ENCODE measurements at regions not wholly inside any gene's neighbourhood (a gene's known extent, or its start where the extent isn't known, plus 50 kb on each side); places are given as distances from the start of the nearest gene placed in this dataset.

- H3K27me3 Mint-ChIP-seq = peaks cover 6% of the 10 kb centered on the region
- DNase-seq = no peak
- ChIA-PET POLR2A (no interaction called here), CTCF (no interaction called here)
- no peak overlapping the region for H3K27ac Mint-ChIP-seq
- H3K4me1 Mint-ChIP-seq = peaks cover 3% of the 10 kb centered on the region
- no peaks in the 10 kb centered on the region for H3K36me3 Mint-ChIP-seq (ENCODE audit: low read depth)
- no peaks in the 10 kb centered on the region for H3K9me3 Mint-ChIP-seq
- H3K4me3 Mint-ChIP-seq = no peak overlapping the region
Observed at GRCh38 chr2:172280571-172281361, 146.6 kb upstream of the ITGA6 start.

GRCh38 chr2:172281648-172282570, 145.5 kb upstream of the ITGA6 start:
- POLR2A ChIA-PET = no interaction called here
- Mint-ChIP-seq H3K9me3 (no peaks in the 10 kb centered on the region), H3K4me1 (peaks cover 7% of the 10 kb centered on the region), H3K36me3 (ENCODE audit: low read depth) (no peaks in the 10 kb centered on the region), H3K27me3 (peaks cover 7% of the 10 kb centered on the region), H3K27ac (no peak overlapping the region), H3K4me3 (no peak overlapping the region)
- CTCF ChIA-PET = interaction anchor here (0.8 to 2.2 kb wide), 2 partner anchors 63 to 180 kb away, joined by 3 to 9 read pairs; no protein-coding TSS in a partner anchor
- DNase-seq = no peak

- POLR2A ChIA-PET = no interaction called here
- CTCF ChIA-PET = interaction anchor here (0.8 to 2.2 kb wide), 3 partner anchors 64 to 183 kb away, joined by 3 to 9 read pairs (median 3); no protein-coding TSS in a partner anchor
- peaks cover 4% of the 10 kb centered on the region for H3K27me3 Mint-ChIP-seq
Observed at GRCh38 chr2:172282944-172283343, 144.4 kb upstream of the ITGA6 start.

GRCh38 chr2:172283476-172283875, 143.9 kb upstream of the ITGA6 start:
- H3K9me3 Mint-ChIP-seq = no peaks in the 10 kb centered on the region
- no peak for DNase-seq
- no peak overlapping the region for H3K4me3 Mint-ChIP-seq
- peaks cover 4% of the 10 kb centered on the region for H3K27me3 Mint-ChIP-seq
- H3K27ac Mint-ChIP-seq = no peak overlapping the region
- CTCF ChIA-PET = interaction anchor here (1.2 to 2.2 kb wide), 2 partner anchors 178 to 182 kb away, joined by 3 to 9 read pairs; no protein-coding TSS in a partner anchor
- no peaks in the 10 kb centered on the region for H3K36me3 Mint-ChIP-seq (ENCODE audit: low read depth)
- POLR2A ChIA-PET = no interaction called here
- peaks cover 7% of the 10 kb centered on the region for H3K4me1 Mint-ChIP-seq

More at GRCh38 chr2:172282944-172283343, 144.4 kb upstream of the ITGA6 start:
- no peak for DNase-seq
- Mint-ChIP-seq H3K4me3 (no peak overlapping the region), H3K9me3 (no peaks in the 10 kb centered on the region), H3K36me3 (ENCODE audit: low read depth) (no peaks in the 10 kb centered on the region), H3K27ac (no peak overlapping the region), H3K4me1 (peaks cover 7% of the 10 kb centered on the region)

DNA sequence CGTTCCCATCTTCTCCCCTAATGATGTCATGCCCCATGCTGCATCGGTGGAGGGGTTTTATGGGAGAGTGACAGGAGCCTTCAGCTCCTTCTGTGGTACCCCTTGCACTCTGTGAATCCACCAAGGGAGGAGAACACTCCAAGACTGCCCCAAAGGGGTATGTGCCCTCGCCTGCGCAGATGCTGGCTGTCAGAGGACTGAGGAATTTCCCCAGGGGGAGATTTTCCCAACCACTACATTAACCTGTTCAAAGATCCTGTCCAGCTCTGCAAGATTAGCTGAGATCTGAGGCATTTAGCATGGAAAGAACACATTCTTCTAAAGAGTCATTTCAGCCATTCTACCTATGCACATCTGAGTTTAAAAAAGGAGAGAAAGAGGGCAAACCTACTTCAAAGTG, 143.2 kb upstream of the ITGA6 start:
- no peak overlapping the region for H3K27ac Mint-ChIP-seq

GRCh38 chr2:172285010-172285621, 142.3 kb upstream of the ITGA6 start:
- H3K27me3 Mint-ChIP-seq = peaks cover 6% of the 10 kb centered on the region
- DNase-seq = no peak
- H3K27ac Mint-ChIP-seq = no peak overlapping the region
- no peaks in the 10 kb centered on the region for H3K36me3 Mint-ChIP-seq (ENCODE audit: low read depth)
- H3K9me3 Mint-ChIP-seq = no peaks in the 10 kb centered on the region
- POLR2A ChIA-PET = interaction anchor here (1.2 kb wide), 1 partner anchor 13 kb away, joined by 3 read pairs; no protein-coding TSS in a partner anchor
- no peak overlapping the region for H3K4me3 Mint-ChIP-seq
- peaks cover 7% of the 10 kb centered on the region for H3K4me1 Mint-ChIP-seq
- CTCF ChIA-PET = no interaction called here

More for the DNA sequence above, 143.2 kb upstream of the ITGA6 start:
- POLR2A ChIA-PET = interaction anchor here (1.2 kb wide), 1 partner anchor 14 kb away, joined by 3 read pairs; no protein-coding TSS in a partner anchor
- no peak for DNase-seq
- no peak overlapping the region for H3K4me3 Mint-ChIP-seq
- peaks cover 7% of the 10 kb centered on the region for H3K4me1 Mint-ChIP-seq
- no peaks in the 10 kb centered on the region for H3K36me3 Mint-ChIP-seq (ENCODE audit: low read depth)
- H3K27me3 Mint-ChIP-seq = peaks cover 4% of the 10 kb centered on the region
- no peaks in the 10 kb centered on the region for H3K9me3 Mint-ChIP-seq
- CTCF ChIA-PET = interaction anchor here (2.2 kb wide), 1 partner anchor 178 kb away, joined by 9 read pairs; no protein-coding TSS in a partner anchor

DNA sequence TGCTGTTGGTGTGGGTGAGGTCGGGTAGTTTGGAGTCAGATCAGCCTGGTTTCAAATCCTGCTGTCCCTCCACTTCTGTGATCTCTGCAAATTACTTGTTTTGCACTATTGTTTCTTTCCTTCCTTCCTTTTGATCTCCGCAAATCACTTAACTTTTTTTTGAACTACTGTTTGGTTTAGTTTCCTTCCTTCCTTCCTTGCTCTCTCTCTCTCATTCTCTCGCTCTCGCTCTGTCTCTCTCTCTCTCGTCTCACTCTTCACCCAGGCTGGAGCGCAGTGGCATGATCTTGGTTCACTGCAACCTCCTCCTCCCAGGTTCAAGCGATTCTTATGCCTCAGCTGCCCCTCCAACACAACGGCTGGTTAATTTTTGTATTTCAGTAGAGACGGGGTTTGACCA, 141.6 kb upstream of the ITGA6 start:
- Mint-ChIP-seq H3K36me3 (ENCODE audit: low read depth) (no peaks in the 10 kb centered on the region), H3K27me3 (peaks cover 6% of the 10 kb centered on the region), H3K9me3 (no peaks in the 10 kb centered on the region), H3K4me3 (no peak overlapping the region), H3K4me1 (peaks cover 7% of the 10 kb centered on the region), H3K27ac (no peak overlapping the region)
- DNase-seq = no peak
- POLR2A ChIA-PET = no interaction called here
- CTCF ChIA-PET = no interaction called here

DNA sequence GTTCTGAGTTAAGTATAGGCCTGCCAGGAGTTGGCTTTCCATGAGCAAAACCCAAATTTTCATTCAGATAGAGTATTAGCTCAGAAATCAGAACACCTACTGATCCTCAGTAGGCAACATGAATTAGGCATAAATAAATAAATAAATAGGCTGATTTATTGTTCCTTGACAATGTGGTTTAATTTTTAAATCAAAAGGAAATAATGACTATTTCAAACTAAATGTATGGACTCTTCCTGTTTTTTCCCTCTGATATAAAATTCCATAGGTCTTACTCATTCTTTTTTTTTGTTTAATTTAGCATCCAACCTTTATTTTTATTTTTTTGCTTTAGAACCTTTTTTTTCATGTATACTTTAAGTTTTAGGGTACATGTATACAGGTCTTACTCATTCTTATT, 140.2 kb upstream of the ITGA6 start:
- ChIA-PET POLR2A (no interaction called here), CTCF (interaction anchor here (0.6 kb wide), 1 partner anchor 222 kb away, joined by 3 read pairs; no protein-coding TSS in a partner anchor)

GRCh38 chr2:172287605-172288315, 139.6 kb upstream of the ITGA6 start:
- ChIA-PET CTCF (no interaction called here), POLR2A (no interaction called here)
- no peak for DNase-seq
- Mint-ChIP-seq H3K27me3 (peaks cover 8% of the 10 kb centered on the region), H3K27ac (no peak overlapping the region), H3K4me3 (no peak overlapping the region), H3K9me3 (no peaks in the 10 kb centered on the region), H3K4me1 (peaks cover 7% of the 10 kb centered on the region), H3K36me3 (ENCODE audit: low read depth) (no peaks in the 10 kb centered on the region)

More for the DNA sequence above, 140.2 kb upstream of the ITGA6 start:
- DNase-seq = no peak
- Mint-ChIP-seq H3K27ac (no peak overlapping the region), H3K9me3 (no peaks in the 10 kb centered on the region), H3K27me3 (peaks cover 8% of the 10 kb centered on the region), H3K36me3 (ENCODE audit: low read depth) (no peaks in the 10 kb centered on the region), H3K4me3 (no peak overlapping the region), H3K4me1 (peaks cover 7% of the 10 kb centered on the region)

DNA sequence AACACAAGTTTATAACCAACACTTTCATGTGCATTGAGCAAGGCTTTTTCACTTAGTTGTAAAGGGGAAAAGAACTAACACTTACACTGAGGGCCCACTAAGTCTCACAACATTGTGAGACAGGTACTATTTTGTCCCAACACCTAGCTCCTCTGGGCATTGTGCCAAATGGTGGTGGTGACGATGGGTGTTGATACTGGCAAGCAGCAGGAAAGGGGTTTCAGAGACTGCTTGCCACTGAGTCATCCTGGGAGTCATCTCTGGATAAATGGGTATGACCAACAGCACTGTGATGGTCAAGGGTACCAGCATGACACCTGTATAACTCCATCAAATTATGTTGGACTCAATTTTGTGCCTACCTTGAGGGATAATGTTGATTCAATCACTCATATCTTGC, 138.8 kb upstream of the ITGA6 start:
- ChIA-PET CTCF (no interaction called here), POLR2A (no interaction called here)
- Mint-ChIP-seq H3K27ac (no peak overlapping the region), H3K36me3 (ENCODE audit: low read depth) (no peaks in the 10 kb centered on the region), H3K27me3 (peaks cover 8% of the 10 kb centered on the region), H3K4me1 (peaks cover 7% of the 10 kb centered on the region), H3K4me3 (no peak overlapping the region), H3K9me3 (no peaks in the 10 kb centered on the region)
- DNase-seq = no peak

GRCh38 chr2:172293952-172294351, 133.4 kb upstream of the ITGA6 start:
- no peak for DNase-seq
- Mint-ChIP-seq H3K27me3 (peaks cover 20% of the 10 kb centered on the region), H3K27ac (no peak overlapping the region), H3K36me3 (ENCODE audit: low read depth) (no peaks in the 10 kb centered on the region), H3K9me3 (no peaks in the 10 kb centered on the region), H3K4me1 (no peaks in the 10 kb centered on the region), H3K4me3 (no peak overlapping the region)
- POLR2A ChIA-PET = no interaction called here
- CTCF ChIA-PET = no interaction called here

DNA sequence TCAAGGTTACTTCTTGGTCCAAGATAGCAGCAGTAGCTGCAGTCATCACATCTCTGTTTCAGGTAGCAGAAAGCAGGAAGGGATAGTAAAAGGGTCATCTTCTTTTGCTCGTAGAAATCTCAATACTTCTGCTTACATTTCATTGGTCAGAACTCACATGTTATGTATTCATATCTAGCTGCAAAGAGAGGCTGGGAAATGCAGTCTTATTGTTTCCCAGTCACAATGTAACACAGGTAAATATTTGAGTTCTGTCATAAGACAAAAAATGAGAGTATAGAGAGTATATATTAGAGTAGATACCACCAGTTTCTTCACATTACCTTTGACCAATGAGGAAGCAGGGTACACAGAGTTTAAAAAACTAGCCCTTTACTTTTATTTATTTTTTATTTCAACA, 132.4 kb upstream of the ITGA6 start:
- Mint-ChIP-seq H3K9me3 (no peaks in the 10 kb centered on the region), H3K36me3 (ENCODE audit: low read depth) (no peaks in the 10 kb centered on the region), H3K27ac (no peak overlapping the region), H3K27me3 (peaks cover 26% of the 10 kb centered on the region), H3K4me3 (no peak overlapping the region), H3K4me1 (no peaks in the 10 kb centered on the region)
- ChIA-PET POLR2A (no interaction called here), CTCF (no interaction called here)
- no peak for DNase-seq

Data from activated CD4-positive, alpha-beta memory T cell treated with anti-CD3 and anti-CD28 coated beads, Interleukin-2, amount 10 ng/mL, durations not matched to agents 7 days and 5 days (primary cell).